Spleen (tissue), 11 donors: ENCODE measurements at regions not wholly inside any gene's neighbourhood (a gene's known extent, or its start where the extent isn't known, plus 50 kb on each side); places are given as distances from the start of the nearest gene placed in this dataset.
A peak's percentile ranks its signal among the peaks of the same experiment; 100 is the strongest.
"Not testable (repeated sequence)": the region's sequence is repeated elsewhere in the genome, so short reads cannot be mapped to it uniquely, and the experiment has no call there.

Experiments
- DNase-seq: peaks from one replicate; pipeline ENCODE4 v3.0.0-alpha.2; 2020
- H3K27ac ChIP-seq, 8 donors: fragments of 200-600 bp; sonication (generic) in 7 of 8; 1 replicate in 4 of 8; 2 replicates in 4 of 8; pipeline versions ENCODE4 v1.5.0 to v1.8.0; 2016 to 2021; ENCODE audit warnings: inconsistent platforms in 4 of 8, mild to moderate bottlenecking in 4 of 8, moderate library complexity in 1 of 8
- H3K27me3 ChIP-seq, 7 donors: fragments of 200-600 bp; sonication (generic) in 6 of 7; replicated peaks in 1 of 7; 1 replicate in 4 of 7; 2 replicates in 3 of 7; pipeline versions ENCODE4 v1.5.0 to v1.8.0; 2016 to 2021; ENCODE audit warnings: inconsistent platforms in 3 of 7, mild to moderate bottlenecking in 1 of 7
- H3K36me3 ChIP-seq, 6 donors: fragments of 200-600 bp; sonication (generic) in 5 of 6; 1 replicate in 4 of 6; 2 replicates in 2 of 6; pipeline versions ENCODE4 v1.5.0 to v1.8.0; 2016 to 2021; ENCODE audit warnings: inconsistent platforms in 2 of 6
- H3K4me1 ChIP-seq, 6 donors: fragments of 200-600 bp; sonication (generic) in 5 of 6; 1 replicate in 3 of 6; 2 replicates in 3 of 6; pipeline versions ENCODE4 v1.5.0 to v1.8.0; 2016 to 2021; ENCODE audit warnings: inconsistent platforms in 3 of 6
- H3K4me3 ChIP-seq, 8 donors: fragments of 200-600 bp; sonication (generic) in 7 of 8; 1 replicate in 4 of 8; 2 replicates in 4 of 8; pipeline versions ENCODE4 v1.5.0 to v1.8.0; 2016 to 2021; ENCODE audit warnings: inconsistent platforms in 4 of 8, mild to moderate bottlenecking in 4 of 8, moderate library complexity in 2 of 8
- H3K9me3 ChIP-seq, 8 donors: fragments of 200-600 bp; sonication (generic) in 7 of 8; 1 replicate in 4 of 8; 2 replicates in 4 of 8; pipeline versions ENCODE4 v1.5.0 to v1.8.0; 2016 to 2021; ENCODE audit warnings: inconsistent platforms in 4 of 8
- POLR2A ChIP-seq, 3 donors: fragments of 450-650 bp; IDR thresholded peaks; one replicate each; pipeline ENCODE4 v1.5.1; 2017; ENCODE audit warnings: antibody characterized with exemption in 3 of 3, mild to moderate bottlenecking in 1 of 3
- POLR2AphosphoS5 ChIP-seq, 3 donors: sonication (generic); formaldehyde crosslinking; IDR thresholded peaks; one replicate each; pipeline ENCODE4 v1.5.1; 2017; ENCODE audit warnings: antibody characterized with exemption in 3 of 3
- WGBS, 5 donors: extraction: QIAGEN DNeasy Blood & Tissue Kit in 3 of 5; methylation state at CpG; one replicate each; pipeline versions ENCODE4 v1.1.5 to v1.1.7; 2013 to 2018; 5-methylcytosine and 5-hydroxymethylcytosine counted together
- intact Hi-C: fragments of 100-400 bp; cut with DNase I; formaldehyde crosslinking; loops from one replicate; pipeline ENCODE4 v1.15.0; 2023; ENCODE audit warnings: low total_unique reads
- TF ChIP-seq, protein P1 (sequence below), 11 experiments: fragments of 200-600 bp in 7 of 11; fragments of 450-650 bp in 4 of 11; sonication (generic) in 4 of 11; IDR thresholded peaks in 8 of 11; conservative IDR thresholded peaks in 3 of 11; 1 replicate in 7 of 11; 2 replicates in 4 of 11; pipeline versions ENCODE4 v1.4.0 to v1.8.0; 2016 to 2021; ENCODE audit warnings: antibody characterized with exemption in 11 of 11, inconsistent platforms in 4 of 11, mild to moderate bottlenecking in 1 of 11
- donor health status: healthy with polysubstance abuse.
- donor health status: DM: no; HTN: no; CAD: no; lungs with moderate emphysema.
- donor health status: DM: no; HTN: no; CAD: no.
- donor health status: Bipolar disorder and iron deficiency.
- donor health status: healthy.
- donor health status: DM: no; HTN: no; CAD: no.
- donor health status: DM: yes; HTN: yes; CAD: no.

DNA sequence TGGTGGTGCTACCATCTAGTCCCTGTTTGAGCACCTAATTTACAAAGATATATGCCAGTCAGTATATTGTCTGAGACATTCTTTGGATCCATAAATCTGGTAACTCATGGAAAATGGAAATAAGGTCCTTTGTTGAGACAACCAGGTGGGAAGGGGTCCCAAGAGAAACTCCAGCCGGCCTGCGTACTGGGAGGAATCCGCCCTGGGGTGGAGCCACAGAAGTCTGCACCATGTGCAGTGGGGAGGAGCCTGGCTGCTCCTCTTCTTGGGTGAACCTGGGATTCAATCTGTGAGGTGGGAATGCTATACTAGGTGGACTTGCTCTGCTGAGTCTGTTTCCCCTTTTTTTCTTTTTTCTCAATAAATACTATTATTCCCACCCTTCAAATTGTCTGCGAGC, 339.2 kb upstream of the TNRC6C start:
- DNase-seq = no peak
- 90 to 97% (median 94%) methylated on average over 4 of the region's 4 CpGs for WGBS, 5 donors
- peaks cover 0 to 14% (median 0%) of the 10 kb centered on the region in 7 donors for H3K27me3 ChIP-seq
- H3K4me1 ChIP-seq = no peaks in the 10 kb centered on the region
- H3K9me3 ChIP-seq = peaks cover 0 to 6% (median 0%) of the 10 kb centered on the region in 8 donors
- H3K27ac ChIP-seq = no peak overlapping the region
- intact Hi-C loops = no loop called here
- no peaks in the 10 kb centered on the region for H3K36me3 ChIP-seq
- TF ChIP-seq, protein P1, sequence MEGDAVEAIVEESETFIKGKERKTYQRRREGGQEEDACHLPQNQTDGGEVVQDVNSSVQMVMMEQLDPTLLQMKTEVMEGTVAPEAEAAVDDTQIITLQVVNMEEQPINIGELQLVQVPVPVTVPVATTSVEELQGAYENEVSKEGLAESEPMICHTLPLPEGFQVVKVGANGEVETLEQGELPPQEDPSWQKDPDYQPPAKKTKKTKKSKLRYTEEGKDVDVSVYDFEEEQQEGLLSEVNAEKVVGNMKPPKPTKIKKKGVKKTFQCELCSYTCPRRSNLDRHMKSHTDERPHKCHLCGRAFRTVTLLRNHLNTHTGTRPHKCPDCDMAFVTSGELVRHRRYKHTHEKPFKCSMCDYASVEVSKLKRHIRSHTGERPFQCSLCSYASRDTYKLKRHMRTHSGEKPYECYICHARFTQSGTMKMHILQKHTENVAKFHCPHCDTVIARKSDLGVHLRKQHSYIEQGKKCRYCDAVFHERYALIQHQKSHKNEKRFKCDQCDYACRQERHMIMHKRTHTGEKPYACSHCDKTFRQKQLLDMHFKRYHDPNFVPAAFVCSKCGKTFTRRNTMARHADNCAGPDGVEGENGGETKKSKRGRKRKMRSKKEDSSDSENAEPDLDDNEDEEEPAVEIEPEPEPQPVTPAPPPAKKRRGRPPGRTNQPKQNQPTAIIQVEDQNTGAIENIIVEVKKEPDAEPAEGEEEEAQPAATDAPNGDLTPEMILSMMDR (IDR thresholded peaks at IDR 0.05 in 8 of 11, conservative IDR thresholded peaks at IDR 0.05 in 3 of 11) = no peak
- TF ChIP-seq POLR2AphosphoS5 (IDR thresholded peaks at IDR 0.05) = no peak
- TF ChIP-seq POLR2A (IDR thresholded peaks at IDR 0.05) = no peak
- no peak overlapping the region for H3K4me3 ChIP-seq

DNA sequence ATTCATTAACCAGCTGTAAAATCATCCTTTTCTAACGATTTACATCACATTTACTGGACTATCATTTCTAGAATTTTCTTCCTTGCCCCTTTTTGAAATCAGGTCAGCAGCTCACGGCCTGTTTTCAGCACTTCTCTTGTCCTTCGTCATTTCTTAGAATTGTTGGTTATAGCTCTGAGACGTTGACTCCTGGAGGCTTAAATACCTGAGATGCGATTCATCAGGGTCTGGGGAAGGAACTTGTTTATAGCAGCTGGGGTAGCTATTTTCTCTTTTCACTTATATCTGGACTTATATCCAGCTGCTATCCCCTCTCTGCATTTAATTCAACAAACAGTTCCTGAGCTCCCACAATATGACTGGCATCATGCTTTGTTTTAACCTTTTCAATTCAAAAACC, 338.7 kb upstream of the TNRC6C start:
- TF ChIP-seq, protein P1 (IDR thresholded peaks at IDR 0.05 in 8 of 11, conservative IDR thresholded peaks at IDR 0.05 in 3 of 11) = no peak
- TF ChIP-seq POLR2A (IDR thresholded peaks at IDR 0.05) = no peak
- TF ChIP-seq POLR2AphosphoS5 (IDR thresholded peaks at IDR 0.05) = no peak
- no peaks in the 10 kb centered on the region for H3K36me3 ChIP-seq
- peaks cover 0 to 14% (median 0%) of the 10 kb centered on the region in 7 donors for H3K27me3 ChIP-seq
- DNase-seq = no peak
- WGBS, 5 donors = 84 to 92% (median 88%) methylated on average over 5 of the region's 5 CpGs
- no peak overlapping the region for H3K4me3 ChIP-seq
- intact Hi-C loops = no loop called here
- H3K27ac ChIP-seq = no peak overlapping the region
- H3K9me3 ChIP-seq = peaks cover 0 to 6% (median 0%) of the 10 kb centered on the region in 8 donors
- H3K4me1 ChIP-seq = no peaks in the 10 kb centered on the region

DNA sequence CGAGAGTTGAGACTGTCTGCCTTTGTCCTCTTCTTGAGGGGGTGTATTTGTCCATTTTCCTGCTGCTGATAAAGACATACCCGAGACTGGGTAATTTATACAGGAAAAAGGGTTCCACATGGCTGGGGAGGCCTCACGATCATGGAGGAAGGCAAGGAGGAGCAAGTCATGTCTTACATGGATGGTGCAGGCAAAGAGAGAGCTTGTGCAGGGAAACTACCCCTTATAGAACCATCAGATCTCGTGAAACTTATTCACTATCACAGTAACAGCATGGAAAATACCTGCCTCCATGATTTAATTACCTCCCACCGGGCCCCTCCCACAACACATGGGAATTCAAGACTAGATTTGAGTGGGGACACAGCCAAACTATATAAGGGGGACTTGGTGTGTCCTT, 338.2 kb upstream of the TNRC6C start:
- TF ChIP-seq POLR2AphosphoS5 (IDR thresholded peaks at IDR 0.05) (no peak), POLR2A (IDR thresholded peaks at IDR 0.05) (no peak)
- TF ChIP-seq, protein P1 (IDR thresholded peaks at IDR 0.05 in 8 of 11, conservative IDR thresholded peaks at IDR 0.05 in 3 of 11) = no peak
- Histone ChIP-seq H3K4me1 (no peaks in the 10 kb centered on the region), H3K36me3 (no peaks in the 10 kb centered on the region), H3K27ac (no peak overlapping the region), H3K9me3 (peaks cover 0 to 6% (median 0%) of the 10 kb centered on the region in 8 donors), H3K27me3 (peaks cover 0 to 14% (median 0%) of the 10 kb centered on the region in 7 donors), H3K4me3 (no peak overlapping the region)
- no peak for DNase-seq
- 68 to 82% (median 76%) methylated on average over 5 of the region's 5 CpGs for WGBS, 5 donors
- intact Hi-C loops = no loop called here

DNA sequence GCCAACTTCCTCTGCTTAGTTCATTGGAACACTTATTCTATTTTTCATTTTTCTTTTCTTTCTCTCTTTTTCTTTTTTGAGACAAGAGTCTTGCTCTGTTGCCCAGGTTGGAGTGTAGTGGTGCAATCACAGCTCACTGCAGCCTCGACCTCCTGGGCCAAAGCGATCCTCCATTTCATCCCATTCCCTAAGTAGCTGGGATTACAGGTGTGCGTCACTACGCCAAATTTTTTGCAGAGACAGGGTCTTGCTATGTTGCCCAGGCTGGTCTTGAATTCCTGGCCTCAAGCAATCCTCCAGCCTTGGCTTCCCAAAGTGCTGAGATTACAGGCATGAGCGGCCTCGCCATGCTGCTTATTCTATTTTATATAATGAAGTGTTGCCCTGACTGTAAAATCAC, 336.4 kb upstream of the TNRC6C start:
- H3K27ac ChIP-seq, intact Hi-C loops, H3K4me3 ChIP-seq, H3K9me3 ChIP-seq, H3K4me1 ChIP-seq, H3K36me3 ChIP-seq: not testable (repeated sequence)
- peak; percentile 10 for DNase-seq
- peaks cover 0 to 14% (median 0%) of the 10 kb centered on the region in 7 donors for H3K27me3 ChIP-seq
- 90 to 97% (median 95%) methylated on average over 6 of the region's 6 CpGs for WGBS, 5 donors

DNA sequence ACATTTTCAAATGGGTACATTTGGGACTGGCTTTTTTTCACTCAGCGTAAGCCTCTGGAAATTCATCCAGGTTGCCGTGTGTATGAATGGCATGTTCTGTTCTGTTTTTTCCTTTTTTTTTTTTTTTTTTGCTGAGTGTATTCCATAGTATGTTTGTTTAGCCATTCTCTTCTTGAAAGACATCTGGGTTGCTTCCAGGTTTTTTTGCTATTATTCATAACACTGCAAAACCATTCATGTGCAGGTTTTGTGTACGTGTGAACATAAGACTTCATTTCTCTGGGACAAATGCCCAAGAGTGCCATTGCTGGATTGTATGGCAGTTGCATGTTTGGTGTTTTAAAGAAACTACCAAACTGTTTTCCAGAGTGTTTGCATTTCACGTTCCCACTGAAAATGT, 335.9 kb upstream of the TNRC6C start:
- intact Hi-C loops = no loop called here
- peaks cover 0 to 12% (median 0%) of the 10 kb centered on the region in 7 donors for H3K27me3 ChIP-seq
- no peaks in the 10 kb centered on the region for H3K4me1 ChIP-seq
- H3K4me3 ChIP-seq = no peak overlapping the region
- no peak for DNase-seq
- H3K36me3 ChIP-seq = no peaks in the 10 kb centered on the region
- no peak overlapping the region for H3K27ac ChIP-seq
- TF ChIP-seq POLR2AphosphoS5 (IDR thresholded peaks at IDR 0.05) (no peak), POLR2A (IDR thresholded peaks at IDR 0.05) (no peak)
- TF ChIP-seq, protein P1 (IDR thresholded peaks at IDR 0.05 in 8 of 11, conservative IDR thresholded peaks at IDR 0.05 in 3 of 11) = no peak
- H3K9me3 ChIP-seq = peaks cover 0 to 16% (median 10%) of the 10 kb centered on the region in 8 donors
- WGBS, 5 donors = 90 to 97% (median 93%) methylated on average over 4 of the region's 4 CpGs

DNA sequence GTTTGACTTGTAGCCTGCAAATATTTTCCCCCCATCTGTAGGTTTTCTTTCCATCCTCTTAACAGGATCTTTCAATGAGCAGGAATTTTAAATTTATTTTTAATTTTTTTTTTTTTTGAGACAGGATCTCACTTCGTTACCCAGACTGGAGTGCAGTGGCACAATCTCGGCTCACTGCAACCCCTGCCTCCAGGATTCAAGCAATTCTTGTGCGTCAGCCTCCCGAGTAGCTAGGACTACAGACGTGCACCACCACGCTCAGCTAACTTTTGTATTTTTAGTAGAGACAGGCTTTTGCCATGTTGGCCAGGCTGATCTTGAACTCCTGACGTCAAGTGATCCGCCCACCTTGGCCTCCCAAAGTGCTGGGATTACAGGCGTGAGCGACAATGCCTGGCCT, 335.2 kb upstream of the TNRC6C start:
- 84 to 96% (median 92%) methylated on average over 10 of the region's 10 CpGs for WGBS, 5 donors
- H3K27ac ChIP-seq, H3K4me1 ChIP-seq, H3K4me3 ChIP-seq, intact Hi-C loops, H3K36me3 ChIP-seq, H3K27me3 ChIP-seq: not testable (repeated sequence)
- peaks cover 0 to 20% (median 11%) of the 10 kb centered on the region in 8 donors for H3K9me3 ChIP-seq
- DNase-seq = peak; percentile 13
